Hematopoietic multipotent progenitor cell treated with erythropoietin and hydrocortisone succinate and interleukin-3 and kit ligand, for 4 days (in vitro differentiated cells): ENCODE measurements at regions not wholly inside any gene's neighbourhood (a gene's known extent, or its start where the extent isn't known, plus 50 kb on each side); places are given as distances from the start of the nearest gene placed in this dataset.

Experiments used
- DNase-seq: peaks from one replicate; pipeline ENCODE4 v3.0.0-alpha.2; 2015

DNA sequence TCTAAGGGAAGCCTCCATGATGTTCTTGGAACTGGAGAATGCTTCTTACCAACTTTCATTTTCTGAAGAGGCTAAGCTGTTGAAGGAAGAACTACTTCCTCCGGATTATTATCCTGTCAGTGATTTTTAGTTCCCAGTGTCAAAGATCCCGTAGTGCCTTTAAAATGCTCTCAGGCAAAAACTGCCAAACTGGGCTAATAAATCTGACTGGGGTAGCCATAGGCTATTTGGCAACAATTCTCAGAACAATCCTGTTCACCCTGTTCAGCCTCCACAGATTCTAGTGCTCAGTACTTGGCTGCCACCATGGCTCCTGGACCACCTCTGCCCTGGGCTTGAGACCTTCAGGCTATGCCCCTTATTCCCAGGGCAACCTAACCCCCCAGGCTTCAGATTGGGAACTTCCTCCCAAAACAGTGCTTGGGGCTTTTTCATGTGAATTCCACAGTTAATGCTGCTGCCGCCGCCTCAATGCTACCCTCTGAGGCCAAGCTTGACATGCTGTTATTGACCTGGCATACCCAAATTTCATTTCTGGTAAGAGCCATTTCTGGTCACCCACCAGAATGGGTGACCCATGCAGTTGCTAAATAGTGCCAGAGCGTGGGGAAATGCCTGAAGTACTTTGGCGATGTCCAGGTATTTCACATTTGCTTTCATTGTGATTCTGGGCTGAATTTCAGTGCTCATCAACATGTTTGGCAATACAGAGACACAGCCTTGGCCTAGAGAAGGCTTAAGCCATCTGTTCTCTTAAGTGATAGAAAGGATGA is 110.0 kb upstream of the ARHGAP5 start:
- DNase-seq, result no peak

DNA sequence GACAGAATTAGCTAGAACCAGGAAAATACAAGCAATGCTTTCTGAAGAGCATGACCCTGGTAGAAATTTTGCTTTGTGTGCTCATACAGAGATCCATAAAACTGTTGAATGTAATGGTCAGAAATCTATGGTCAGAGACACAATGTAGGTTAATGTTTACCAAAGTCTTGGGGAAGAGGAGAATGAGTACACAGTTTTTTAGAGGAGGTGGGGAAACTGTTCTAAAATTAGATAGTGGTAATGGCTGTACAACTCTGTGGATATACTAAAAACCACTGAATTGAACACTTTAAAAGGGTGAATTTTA is 109.5 kb upstream of the ARHGAP5 start:
- DNase-seq, result no peak

DNA sequence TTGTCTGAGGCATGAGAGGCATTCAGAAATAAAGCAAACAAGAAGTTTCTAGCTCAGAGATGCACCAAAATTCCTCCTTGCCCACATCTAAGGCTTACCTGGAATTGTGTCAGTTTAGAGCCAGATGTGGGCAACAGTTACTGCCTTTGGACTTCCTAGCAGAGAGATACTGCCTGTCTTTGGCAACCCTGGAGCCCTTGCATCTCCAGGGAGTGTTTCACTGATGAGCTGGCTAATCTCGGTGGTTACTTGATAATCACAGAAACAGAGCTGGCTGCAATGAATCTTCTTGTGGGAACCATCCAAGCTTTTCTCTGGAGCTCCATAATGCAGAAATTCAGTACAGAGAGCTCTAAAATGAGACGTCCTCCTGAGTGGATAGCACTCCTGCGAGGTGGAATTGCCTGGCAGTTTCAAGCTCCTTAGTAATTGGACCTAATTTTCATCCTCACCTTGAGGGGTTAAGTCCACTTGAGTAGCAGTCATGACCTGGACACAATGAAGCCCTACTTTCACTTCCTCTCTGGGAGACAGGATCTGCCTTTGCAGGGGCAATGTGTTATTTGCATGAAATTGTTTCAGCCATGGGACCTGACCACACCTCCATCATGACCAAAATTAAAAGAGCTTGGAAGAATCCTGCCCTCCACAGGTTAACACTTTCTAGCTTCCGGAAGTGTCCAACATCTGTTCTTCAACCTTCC is 108.8 kb upstream of the ARHGAP5 start:
- no peak for DNase-seq

DNA sequence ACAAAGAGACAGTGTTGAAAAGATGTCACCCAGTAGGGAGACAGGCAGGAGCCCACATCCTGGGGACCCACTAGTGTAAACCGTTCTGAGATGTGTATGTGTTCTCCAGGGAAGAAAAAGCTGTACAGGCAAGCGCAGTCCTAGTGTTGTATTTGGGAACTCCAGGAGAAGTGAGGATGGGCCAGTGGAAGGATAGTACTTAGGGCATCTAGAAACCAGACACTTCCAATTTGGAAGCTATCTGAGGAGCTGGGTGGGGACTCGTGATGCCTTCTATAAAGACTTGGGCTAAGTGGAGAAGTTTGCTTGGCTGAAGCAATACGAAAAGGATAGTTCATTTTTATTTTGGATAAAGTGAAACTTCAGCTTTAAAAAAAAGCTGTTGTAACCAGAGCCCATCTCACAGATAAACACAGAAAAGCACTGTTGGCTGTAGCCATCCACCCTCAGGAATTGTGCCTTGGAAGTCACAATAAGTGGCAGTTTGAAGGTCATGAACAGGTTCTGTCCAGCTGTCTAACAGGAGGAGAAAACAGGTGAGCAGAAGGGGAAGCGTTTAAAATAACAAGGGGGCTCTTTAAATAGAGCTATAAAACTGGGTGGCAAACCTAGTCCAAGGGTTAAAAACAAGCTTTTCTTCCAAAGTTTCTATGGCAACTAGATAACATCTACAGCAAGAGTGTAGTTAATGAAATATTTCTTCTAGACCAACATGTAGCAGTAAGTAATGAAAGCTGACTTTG is 108.0 kb upstream of the ARHGAP5 start:
- no peak for DNase-seq

DNA sequence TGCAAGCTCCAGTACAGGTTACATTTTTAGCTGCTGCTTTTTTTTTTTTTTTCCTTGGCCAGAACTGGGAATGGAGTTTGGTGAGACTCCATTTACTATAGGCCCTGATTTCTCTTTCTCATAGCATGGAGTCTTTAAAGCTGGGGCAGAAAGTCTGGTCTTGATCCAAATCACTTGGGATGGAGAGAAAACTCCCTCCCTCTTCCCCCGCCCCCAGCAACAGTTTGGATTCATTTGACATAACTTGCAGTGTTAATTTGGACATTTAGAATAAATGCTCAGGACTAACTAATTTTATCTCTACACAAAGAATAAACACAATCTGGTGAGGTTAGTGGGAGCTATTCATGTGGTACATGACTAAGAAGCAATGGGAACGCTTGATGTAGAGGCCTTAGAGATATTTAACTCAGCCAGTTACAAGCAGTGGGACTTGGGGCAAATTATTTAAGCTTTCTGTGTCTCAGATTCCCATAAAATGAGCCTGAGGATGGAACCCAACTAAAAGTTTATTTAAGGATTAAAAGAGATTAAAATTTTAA is 107.3 kb upstream of the ARHGAP5 start:
- no peak for DNase-seq

DNA sequence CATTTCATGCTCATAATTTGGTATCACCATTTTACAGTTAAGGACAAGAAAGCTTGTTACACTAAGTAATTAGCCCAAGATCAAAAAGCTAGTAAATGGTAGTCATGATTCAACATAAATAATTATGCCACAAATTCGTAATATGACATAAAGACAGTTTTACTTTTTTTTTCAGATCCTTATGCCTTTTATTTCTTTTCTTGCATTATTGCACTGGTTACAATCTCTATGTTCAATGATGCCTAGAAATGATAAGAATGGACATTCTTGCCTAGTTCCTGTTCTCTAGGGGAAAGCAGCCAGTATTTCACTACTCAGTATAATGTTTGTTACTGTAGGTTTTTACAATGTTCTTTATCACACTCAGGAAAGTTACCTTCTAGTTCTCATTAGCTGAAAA is 106.4 kb upstream of the ARHGAP5 start:
- DNase-seq, result no peak

DNA sequence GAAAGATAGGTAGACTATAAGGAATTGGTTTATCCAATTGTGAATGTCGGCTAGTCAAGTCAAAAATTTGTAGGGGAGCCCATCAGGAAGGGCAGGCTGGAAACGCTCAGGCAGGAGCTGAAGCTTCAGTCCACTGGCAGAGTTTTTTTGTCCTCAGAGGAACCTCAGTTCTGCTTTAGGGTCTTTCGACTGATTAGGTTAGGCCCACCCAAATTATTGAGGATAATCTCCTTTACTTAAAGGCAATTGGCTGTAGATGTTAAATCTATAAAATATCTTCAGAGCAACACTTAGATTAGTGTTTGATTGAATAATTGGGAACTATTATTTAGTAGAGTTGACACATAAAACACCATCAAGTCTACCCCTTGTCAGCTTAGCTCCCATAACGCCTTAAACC is 105.5 kb upstream of the ARHGAP5 start:
- no peak for DNase-seq

DNA sequence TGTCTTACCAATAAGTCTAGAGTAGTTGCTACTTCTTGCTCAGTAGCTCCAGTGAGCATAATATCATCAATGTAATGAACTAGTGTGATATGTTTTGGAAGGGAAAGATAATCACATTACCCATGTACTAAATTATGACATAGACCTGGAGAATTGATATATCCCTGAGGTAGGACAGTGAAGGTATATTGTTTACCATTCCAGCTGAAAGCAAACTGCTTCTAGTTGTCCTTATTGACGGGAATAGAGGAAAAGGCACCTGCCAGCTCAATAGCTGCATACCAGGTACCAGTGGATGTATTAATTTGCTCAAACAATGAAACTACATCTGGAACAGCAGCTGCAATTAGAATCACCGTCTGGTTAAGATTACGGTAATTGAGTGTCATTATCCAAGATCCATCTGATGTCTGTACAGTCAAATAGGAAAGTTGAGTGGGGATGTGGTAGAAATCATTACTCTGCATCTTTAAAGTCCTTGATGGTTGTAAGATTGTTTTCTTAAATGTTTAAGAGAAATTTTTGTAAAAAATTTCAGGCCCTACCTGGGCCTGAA is 100.0 kb upstream of the ARHGAP5 start:
- DNase-seq, result no peak

DNA sequence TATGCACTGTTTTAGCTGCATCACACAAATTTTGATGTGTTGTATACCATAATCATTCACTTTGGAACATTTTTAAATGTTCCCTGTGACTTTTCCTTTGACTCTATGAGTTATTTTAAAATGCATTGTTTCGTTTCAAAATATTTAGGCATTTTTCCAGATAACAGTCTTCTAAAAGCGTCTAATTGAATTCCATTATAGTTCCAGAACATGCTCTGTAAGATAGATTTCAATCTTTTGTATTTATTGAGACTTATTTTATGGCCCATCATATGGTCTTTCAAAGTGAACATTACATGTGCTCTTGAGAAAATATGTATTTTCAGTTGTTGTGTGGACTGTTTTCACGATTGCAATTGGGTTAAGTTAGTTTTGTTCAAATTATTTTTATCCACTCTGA is 98.7 kb upstream of the ARHGAP5 start:
- DNase-seq, result no peak

DNA sequence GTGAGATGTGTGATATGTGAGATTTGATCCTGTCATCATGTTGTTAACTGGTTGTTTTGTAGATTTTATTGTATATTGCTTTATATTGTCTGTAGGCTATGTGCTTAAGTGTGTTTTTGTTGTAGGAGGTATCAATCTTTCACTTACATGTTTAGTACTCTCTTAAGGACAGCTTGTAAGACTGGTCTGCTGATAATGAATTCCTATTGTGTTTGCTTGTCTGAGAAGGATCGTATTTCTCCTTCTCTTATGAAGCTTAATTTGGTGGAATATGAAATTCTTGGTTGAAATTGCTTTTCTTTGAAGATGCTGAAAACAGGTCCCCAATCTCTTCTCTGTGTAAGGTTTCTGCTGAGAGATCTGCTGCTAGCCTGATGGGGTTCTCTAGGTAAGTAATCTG is 94.5 kb upstream of the ARHGAP5 start:
- DNase-seq, result no peak

DNA sequence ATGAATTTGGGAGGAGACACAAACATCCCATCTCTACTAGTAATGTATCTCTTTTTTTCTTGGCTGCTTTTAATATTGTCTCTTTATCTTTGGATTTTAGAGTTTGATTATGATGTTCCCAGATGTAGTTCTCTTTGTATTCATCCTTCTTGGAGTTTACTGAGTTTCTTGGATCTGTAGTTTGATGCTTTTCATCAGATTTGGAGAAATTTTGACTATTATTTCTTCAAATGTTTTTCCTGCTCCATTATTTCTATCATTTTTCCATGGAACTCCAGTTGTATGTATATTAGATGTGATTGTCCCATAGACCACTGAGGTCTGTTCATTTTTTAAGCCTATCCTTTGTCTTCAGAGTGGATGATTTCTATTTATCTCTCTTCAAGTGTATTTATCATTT is 90.7 kb upstream of the ARHGAP5 start:
- DNase-seq, result no peak

DNA sequence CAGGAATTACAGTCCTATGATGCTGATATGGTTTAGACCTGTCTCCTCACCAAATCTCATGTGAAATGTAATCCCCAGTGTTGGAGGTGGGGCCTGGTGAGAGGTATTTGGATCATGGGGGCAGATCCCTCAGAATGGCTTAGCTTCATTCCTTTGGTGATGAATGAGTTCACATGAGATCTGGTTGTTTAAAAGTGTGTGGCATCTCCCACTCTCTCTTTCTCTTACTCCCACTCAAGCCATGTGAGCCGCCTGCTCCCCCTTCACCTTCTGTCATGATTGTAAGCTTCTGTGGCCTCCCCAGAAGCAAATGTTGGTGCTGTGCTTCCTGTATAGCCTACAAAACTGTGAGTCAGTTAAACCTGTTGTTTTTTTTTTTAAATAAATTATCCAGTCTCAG is 89.4 kb upstream of the ARHGAP5 start:
- no peak for DNase-seq

DNA sequence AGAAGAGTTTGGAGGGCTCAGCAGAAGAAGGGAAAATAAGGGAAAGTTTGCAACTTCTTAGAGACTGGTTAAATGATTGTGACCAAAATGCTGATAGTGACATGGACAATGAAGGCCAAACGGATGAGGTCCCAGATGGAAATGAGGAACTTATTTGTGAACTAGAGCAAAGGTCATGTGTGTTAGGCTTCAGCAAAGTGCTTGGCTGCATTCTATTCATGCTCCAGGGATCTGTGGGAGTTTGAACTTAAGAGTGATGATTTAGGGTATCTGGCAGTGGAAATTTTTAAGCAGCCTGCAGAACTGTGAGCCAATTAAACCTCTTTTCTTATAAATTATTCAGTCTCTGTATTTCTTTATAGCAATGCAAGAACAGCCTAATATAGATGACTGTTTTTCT is 88.9 kb upstream of the ARHGAP5 start:
- no peak for DNase-seq

DNA sequence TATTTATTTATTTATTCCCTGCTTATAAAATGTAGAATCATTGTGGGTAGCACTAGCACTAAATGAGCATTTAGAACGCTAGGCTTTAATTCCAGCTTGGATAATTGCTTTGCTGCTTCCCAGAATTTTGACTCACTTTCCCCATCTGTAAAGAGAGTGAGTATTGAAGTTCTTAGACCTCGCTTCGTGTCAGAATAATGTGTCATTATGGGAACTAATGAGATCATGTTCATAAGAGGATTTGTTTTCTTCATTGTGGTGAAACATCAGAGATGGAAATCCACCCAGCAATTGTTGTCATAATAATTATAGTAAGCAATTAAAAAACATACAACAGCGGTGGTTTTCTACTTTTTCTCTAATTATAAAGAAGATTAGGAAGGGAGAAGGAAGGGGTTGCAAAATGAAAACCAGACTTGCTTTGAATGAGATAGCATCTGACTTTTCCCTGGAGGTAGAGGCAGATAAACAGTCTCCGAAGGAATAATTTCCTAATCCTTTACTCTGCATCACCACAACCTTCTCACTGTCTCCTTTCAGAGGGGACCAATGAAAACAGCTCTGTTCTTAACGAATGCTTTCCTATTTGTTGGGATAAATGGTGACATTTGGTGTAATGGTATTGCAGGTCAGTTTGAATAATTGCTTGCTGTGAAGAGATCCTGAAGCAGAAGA is 86.8 kb upstream of the ARHGAP5 start:
- no peak for DNase-seq

DNA sequence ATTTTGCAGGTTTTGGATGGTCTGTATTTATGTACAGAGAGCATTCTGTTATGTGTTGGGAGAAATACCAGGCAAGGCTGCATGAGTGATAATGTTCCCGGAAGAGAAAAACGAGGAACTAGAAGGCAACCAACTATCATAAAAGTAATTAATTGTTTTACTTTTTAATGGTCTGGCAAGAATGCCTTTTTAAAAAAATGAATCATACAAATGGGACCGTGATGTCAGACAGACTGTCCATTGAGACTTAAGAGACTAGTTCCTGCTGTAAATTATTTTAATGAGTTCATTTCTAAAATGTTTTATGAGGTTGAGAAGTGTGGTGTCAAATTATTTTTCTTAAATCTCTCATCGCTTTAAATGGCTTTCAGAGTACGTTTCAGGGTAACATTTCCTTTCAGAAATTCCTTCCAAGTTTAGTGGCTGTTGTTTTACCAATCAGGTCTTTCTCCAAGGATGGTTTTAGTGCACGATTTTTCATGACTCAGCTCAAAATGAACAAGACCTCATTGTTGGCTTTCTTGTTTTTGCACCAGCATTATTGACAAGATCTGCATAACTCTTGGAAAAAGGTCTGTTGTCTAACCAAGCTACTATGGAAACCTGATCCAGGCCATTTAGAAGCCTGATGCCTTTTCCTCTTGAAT is 86.1 kb upstream of the ARHGAP5 start:
- peak; percentile 17 for DNase-seq

DNA sequence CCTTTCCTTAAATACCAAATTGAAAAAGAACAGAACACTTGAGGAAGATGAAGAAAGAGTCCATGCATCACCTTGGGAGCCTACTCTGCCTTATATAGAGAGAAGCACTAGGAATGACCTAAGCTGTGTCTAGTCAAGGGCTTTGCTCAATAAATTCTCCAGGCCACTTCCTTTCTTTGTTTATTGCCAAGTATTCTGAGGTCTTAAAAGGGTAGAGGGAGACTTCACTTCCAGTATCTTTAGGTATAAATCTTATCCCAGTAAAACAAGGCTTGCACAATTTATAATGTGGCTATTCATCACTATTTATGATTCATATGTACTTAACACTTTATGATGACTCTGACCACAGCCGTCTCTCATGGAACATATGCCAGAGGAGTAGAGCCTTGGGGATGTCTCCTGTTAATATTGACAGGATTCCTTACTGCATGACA is 85.1 kb upstream of the ARHGAP5 start:
- DNase-seq, result no peak

DNA sequence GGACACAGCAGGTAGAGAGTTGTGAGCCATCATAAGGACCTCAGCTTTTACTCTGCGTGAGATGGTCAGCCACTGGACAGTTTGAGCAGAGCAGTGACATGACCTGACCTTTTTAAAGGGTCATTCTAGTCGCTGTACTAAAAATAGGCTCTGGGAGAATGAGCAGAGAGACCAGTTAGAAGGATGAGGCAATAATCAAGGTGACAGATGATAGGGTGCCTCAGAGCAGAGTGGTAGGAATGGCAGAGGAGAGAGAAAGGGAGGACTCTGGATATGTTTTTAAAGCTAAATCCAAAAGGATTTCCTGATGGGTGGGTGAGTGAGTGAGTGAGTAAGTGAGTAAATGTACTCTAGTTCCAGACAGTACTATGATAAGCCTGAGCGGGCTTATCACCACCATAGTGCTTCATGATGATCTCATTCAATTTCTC is 83.6 kb upstream of the ARHGAP5 start:
- no peak for DNase-seq

DNA sequence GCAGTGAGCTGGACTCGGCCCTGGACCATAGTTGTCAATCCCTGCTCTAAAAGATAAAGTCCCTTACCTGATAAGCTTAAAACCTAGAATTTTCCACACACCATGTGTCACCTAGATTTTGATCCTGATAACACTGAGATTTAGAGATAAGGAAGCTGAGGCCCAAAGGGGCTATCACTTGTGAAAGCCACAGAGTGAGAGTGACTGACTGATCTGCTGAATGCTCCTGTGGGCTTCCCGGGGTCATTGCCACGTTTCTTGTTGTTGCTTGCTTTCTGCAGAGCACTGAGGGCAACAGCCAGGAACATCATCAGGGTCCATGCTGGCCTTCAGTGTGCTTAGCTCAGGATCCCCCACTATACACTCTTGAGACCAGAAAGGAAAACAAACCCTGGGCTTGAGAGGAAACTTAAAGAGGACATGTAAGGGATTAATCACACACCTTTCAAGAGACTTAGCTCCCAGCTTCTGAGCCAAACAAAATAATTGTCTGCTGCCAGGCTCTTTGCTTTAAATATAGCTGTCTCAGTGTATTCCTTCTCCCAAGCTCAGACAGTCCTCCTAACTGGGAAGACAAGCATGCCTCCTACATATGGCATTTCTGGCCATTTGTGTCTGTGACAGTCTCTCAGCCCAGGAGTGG is 82.6 kb upstream of the ARHGAP5 start:
- no peak for DNase-seq

DNA sequence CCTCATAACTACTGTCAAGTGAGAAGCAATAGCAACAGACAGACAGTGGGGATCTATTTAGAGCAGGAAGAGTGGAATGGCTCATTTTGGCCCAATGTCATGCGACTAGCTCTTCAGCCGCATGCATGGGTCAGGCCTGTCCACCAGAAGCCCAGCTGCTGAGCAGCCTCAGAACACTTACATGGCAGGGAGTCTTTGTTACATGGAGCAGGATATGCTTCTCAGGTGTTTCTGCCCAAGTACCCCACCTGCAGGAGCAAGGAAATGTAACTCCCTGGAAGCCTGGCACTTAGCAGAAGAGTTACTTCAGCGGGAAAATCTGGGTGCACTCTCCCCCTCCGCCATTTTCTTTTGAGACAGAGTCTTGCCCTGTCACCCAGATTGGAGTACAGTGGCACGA is 73.5 kb upstream of the ARHGAP5 start:
- no peak for DNase-seq

DNA sequence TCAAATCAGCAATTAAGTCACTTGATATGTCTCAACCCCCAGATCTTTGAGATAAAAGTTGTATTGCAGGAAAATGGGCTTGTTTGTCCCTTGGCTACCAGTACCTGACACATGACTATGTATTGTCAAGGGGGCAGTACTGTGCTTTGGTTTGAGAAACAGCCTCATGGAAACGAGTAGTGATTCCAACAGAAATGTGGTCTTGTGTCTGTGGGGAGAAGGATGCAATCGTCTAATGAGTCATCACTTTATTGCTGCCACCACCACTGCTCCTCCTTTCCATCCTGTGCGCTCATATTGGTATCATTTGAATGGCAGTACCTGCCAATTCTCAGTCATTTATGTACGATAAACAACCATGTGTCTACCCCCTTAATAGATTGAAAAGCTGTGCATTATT is 72.8 kb upstream of the ARHGAP5 start:
- no peak for DNase-seq

DNA sequence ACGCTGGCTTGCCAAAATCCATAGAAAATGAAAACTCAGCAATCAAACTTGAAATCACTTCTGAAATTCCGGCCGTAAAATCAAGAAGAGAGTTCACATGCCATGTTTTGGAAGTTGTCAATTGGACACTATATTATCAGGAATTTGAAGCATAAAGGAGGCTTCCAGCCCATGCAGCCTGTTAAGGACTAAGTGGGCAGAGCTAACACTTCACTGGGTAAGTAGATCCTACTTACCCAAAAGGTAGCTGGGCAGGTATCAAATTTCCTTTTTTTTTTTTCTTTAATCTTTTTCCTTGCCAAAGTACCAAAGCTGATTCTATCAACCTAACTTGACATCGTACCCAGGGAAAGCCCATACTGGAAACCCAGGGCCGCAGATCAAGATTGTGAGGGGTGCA is 71.5 kb upstream of the ARHGAP5 start:
- DNase-seq, result no peak
